HL-60 (cell line): ENCODE measurements at regions not wholly inside any gene's neighbourhood (a gene's known extent, or its start where the extent isn't known, plus 50 kb on each side); places are given as distances from the start of the nearest gene placed in this dataset.

Experiments used
- CTCF ChIP-seq: IDR thresholded peaks from one replicate; pipeline ENCODE4 v1.5.1; 2011; ENCODE audit warnings: low read length, control low read depth, inconsistent platforms; ENCODE audit not compliant: insufficient read depth
- POLR2AphosphoS5 ChIP-seq: IDR thresholded peaks from 2 replicates; pipeline ENCODE4 v1.6.1; 2012; ENCODE audit warnings: low read depth

GRCh38 chr3:187992609-187993008 is 161.3 kb upstream of the LPP start:
- no peak for TF ChIP-seq POLR2AphosphoS5
- no peak for TF ChIP-seq CTCF
